ENCODE measurements at regions not wholly inside any gene's neighbourhood (a gene's known extent, or its start where the extent isn't known, plus 50 kb on each side); places are given as distances from the start of the nearest gene placed in this dataset.

DNA sequence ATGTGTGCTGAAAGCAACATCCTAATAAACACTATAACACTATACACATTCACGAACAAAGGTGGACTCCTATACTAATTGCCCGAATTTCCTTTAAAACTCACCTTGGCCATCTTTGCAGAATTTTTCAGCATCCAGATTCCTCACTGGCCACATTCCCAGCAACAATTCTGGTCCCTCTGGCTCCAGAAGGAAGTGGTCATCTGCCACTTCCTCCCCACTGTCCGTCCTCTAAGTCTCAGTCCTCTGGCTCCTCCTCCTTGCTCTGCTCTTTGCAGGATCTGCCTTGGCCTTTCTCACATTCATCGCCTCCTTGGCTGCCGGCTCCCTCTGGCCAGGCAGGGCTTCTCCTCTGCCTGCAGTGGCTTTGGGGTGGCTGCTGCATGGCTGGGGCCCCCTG lies 426.0 kb downstream of the FUT8 start:
- no peak for TF ChIP-seq CTCF (conservative IDR thresholded peaks at IDR 0.05)
- WGBS, 2 experiments (ENCODE audit: insufficient coverage in 1 of 2, insufficient read length in 1 of 2): 93 to 97% methylated on average over 3 to 5 of the region's 5 CpGs
- Histone ChIP-seq H3K36me3 (ENCODE audit: control insufficient read depth, insufficient read depth, low read length) (no peaks in the 10 kb centered on the region), H3K27ac (ENCODE audit: low read depth, low read length) (no peak overlapping the region), H3K9me3 (ENCODE audit: control insufficient read depth, low read length) (no peaks in the 10 kb centered on the region), H3K27me3 (ENCODE audit: control insufficient read depth, insufficient read depth, low read length, poor library complexity, severe bottlenecking) (peaks cover 8% of the 10 kb centered on the region), H3K9ac (ENCODE audit: extremely low read depth, low read length, poor library complexity, severe bottlenecking) (no peak overlapping the region), H3K4me3 (ENCODE audit: low read length) (no peak overlapping the region), H3K4me1 (ENCODE audit: control insufficient read depth, insufficient read depth, low read length) (no peaks in the 10 kb centered on the region)
- no peak for DNase-seq
- Mint-ChIP-seq H3K27ac (no peak overlapping the region), H3K4me1 (peaks cover 23% of the 10 kb centered on the region), H3K36me3 (ENCODE audit: low read depth) (no peaks in the 10 kb centered on the region), H3K27me3 (ENCODE audit: insufficient read depth) (peaks cover 51% of the 10 kb centered on the region), H3K9me3 (no peaks in the 10 kb centered on the region), H3K4me3 (no peak overlapping the region)

- H3K9ac ChIP-seq (ENCODE audit: extremely low read depth, low read length, poor library complexity, severe bottlenecking): no peak overlapping the region
- H3K4me1 ChIP-seq (ENCODE audit: control insufficient read depth, insufficient read depth, low read length): no peaks in the 10 kb centered on the region
- no peaks in the 10 kb centered on the region for H3K36me3 Mint-ChIP-seq (ENCODE audit: low read depth)
- 90% methylated on average over 2 to 6 of the region's 6 CpGs for WGBS, 2 experiments (ENCODE audit: insufficient coverage in 1 of 2, insufficient read length in 1 of 2)
- no peak overlapping the region for H3K4me3 Mint-ChIP-seq
- peaks cover 8% of the 10 kb centered on the region for H3K27me3 ChIP-seq (ENCODE audit: control insufficient read depth, insufficient read depth, low read length, poor library complexity, severe bottlenecking)
- H3K4me3 ChIP-seq (ENCODE audit: low read length): no peak overlapping the region
- TF ChIP-seq CTCF (conservative IDR thresholded peaks at IDR 0.05): no peak
- DNase-seq: no peak
- no peaks in the 10 kb centered on the region for H3K9me3 ChIP-seq (ENCODE audit: control insufficient read depth, low read length)
- H3K27ac ChIP-seq (ENCODE audit: low read depth, low read length): no peak overlapping the region
- H3K36me3 ChIP-seq (ENCODE audit: control insufficient read depth, insufficient read depth, low read length): no peaks in the 10 kb centered on the region
- H3K9me3 Mint-ChIP-seq: no peaks in the 10 kb centered on the region
- peaks cover 18% of the 10 kb centered on the region for H3K4me1 Mint-ChIP-seq
- H3K27ac Mint-ChIP-seq: no peak overlapping the region
- H3K27me3 Mint-ChIP-seq (ENCODE audit: insufficient read depth): peaks cover 56% of the 10 kb centered on the region
Observed at GRCh38 chr14:65840118-65840751, 427.7 kb downstream of the FUT8 start.

- Histone ChIP-seq H3K9me3 (ENCODE audit: control insufficient read depth, low read length) (no peaks in the 10 kb centered on the region), H3K27me3 (ENCODE audit: control insufficient read depth, insufficient read depth, low read length, poor library complexity, severe bottlenecking) (peaks cover 8% of the 10 kb centered on the region), H3K36me3 (ENCODE audit: control insufficient read depth, insufficient read depth, low read length) (no peaks in the 10 kb centered on the region), H3K9ac (ENCODE audit: extremely low read depth, low read length, poor library complexity, severe bottlenecking) (no peak overlapping the region), H3K27ac (ENCODE audit: low read depth, low read length) (no peak overlapping the region), H3K4me1 (ENCODE audit: control insufficient read depth, insufficient read depth, low read length) (no peaks in the 10 kb centered on the region), H3K4me3 (ENCODE audit: low read length) (no peak overlapping the region)
- Mint-ChIP-seq H3K4me3 (no peak overlapping the region), H3K4me1 (peaks cover 18% of the 10 kb centered on the region), H3K27me3 (ENCODE audit: insufficient read depth) (peaks cover 56% of the 10 kb centered on the region), H3K36me3 (ENCODE audit: low read depth) (no peaks in the 10 kb centered on the region), H3K9me3 (no peaks in the 10 kb centered on the region), H3K27ac (no peak overlapping the region)
- no peak for DNase-seq
- no peak for TF ChIP-seq CTCF (conservative IDR thresholded peaks at IDR 0.05)
- 87 to 100% methylated on average over 1 of the region's 1 CpG for WGBS, 2 experiments (ENCODE audit: insufficient coverage in 1 of 2, insufficient read length in 1 of 2)
Observed at GRCh38 chr14:65840786-65841185, 428.3 kb downstream of the FUT8 start.

Data from endodermal cell (in vitro differentiated cells).